GM20000 (cell line): ENCODE measurements at regions not wholly inside any gene's neighbourhood (a gene's known extent, or its start where the extent isn't known, plus 50 kb on each side); places are given as distances from the start of the nearest gene placed in this dataset.

Experiments used
- DNase-seq: peaks from one replicate; pipeline ENCODE4 v3.0.0; 2012; ENCODE audit warnings: low spot score
- TF ChIP-seq, protein P1 (sequence below): IDR thresholded peaks from 2 replicates; pipeline ENCODE4 v1.5.1; 2012; ENCODE audit warnings: mild to moderate bottlenecking, control low read depth; ENCODE audit errors: extremely low read depth, missing control alignments

- TF ChIP-seq, protein P1, sequence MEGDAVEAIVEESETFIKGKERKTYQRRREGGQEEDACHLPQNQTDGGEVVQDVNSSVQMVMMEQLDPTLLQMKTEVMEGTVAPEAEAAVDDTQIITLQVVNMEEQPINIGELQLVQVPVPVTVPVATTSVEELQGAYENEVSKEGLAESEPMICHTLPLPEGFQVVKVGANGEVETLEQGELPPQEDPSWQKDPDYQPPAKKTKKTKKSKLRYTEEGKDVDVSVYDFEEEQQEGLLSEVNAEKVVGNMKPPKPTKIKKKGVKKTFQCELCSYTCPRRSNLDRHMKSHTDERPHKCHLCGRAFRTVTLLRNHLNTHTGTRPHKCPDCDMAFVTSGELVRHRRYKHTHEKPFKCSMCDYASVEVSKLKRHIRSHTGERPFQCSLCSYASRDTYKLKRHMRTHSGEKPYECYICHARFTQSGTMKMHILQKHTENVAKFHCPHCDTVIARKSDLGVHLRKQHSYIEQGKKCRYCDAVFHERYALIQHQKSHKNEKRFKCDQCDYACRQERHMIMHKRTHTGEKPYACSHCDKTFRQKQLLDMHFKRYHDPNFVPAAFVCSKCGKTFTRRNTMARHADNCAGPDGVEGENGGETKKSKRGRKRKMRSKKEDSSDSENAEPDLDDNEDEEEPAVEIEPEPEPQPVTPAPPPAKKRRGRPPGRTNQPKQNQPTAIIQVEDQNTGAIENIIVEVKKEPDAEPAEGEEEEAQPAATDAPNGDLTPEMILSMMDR, result no peak
- no peak for DNase-seq
Measured at GRCh38 chr17:72390675-72391508, 270.1 kb downstream of the SOX9 start.

DNA sequence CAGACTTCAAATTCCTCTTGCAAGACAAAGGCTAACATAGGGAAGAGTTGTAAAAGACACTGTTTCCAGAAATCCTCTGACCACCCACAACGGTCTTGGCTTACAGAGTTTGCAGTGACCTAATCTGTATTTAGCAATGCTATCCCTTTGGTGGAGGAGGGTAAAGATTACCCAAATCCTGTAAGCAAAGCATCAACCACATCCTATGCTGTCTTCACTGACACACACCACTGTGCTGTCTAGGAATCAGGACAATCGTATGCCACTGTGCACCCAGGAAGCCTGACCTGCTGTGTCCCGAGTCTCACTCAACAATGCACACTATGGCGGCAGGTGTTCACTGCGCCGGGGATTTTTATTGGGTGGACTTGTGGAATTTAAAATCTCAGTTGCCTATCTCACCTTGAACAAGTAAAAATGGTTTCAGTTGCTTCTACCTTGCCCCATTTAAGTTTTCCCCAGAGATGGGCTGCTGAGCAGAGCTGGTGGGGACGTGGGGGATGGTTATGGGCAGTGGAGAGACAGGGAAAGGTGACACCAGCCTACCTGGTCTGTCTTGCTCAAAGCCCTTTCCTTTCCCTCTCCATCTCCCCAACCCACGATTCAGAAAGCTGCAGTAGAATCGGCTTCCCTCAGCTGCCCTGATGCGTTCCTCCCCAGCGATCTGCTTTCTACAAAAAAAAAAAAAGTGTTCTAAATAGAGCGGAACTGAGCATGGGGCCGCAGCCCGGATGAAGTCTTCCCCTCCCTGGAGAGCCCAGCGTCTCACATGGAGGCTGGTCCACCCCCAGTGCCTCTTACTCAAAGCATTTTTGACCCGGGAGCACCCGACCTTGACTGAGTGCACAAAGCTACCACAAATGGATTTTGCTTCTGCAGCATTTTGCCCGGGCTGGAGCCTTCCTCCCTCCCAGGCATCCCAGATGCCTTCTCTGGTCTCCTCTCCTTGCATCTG is 271.5 kb downstream of the SOX9 start:
- TF ChIP-seq, protein P1, result no peak
- no peak for DNase-seq

- TF ChIP-seq, protein P1, result no peak
- DNase-seq, result no peak
Measured at GRCh38 chr17:72393553-72393952, 272.7 kb downstream of the SOX9 start.

GRCh38 chr17:72394531-72394930 is 273.7 kb downstream of the SOX9 start:
- DNase-seq, result no peak
- TF ChIP-seq, protein P1, result no peak

DNA sequence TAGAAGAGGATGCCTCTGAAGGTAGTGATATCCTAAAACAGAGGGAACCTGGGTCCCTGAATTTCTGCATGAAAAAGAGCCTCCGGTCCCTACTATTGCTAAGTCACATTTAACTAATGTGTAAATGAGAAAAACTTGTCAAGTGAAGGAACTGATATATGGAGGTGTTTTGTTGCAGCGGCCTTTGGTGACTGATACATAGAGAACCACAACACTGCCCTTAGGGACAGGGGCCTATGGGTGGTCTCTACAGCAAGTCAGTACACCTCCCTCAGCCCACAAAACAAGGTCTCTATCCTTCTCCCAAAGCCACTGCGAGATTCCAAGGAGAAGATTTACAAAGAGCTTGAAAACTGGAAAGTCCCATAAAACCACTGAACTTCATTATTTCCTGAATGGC is 275.3 kb downstream of the SOX9 start:
- DNase-seq, result no peak
- TF ChIP-seq, protein P1, result no peak

DNA sequence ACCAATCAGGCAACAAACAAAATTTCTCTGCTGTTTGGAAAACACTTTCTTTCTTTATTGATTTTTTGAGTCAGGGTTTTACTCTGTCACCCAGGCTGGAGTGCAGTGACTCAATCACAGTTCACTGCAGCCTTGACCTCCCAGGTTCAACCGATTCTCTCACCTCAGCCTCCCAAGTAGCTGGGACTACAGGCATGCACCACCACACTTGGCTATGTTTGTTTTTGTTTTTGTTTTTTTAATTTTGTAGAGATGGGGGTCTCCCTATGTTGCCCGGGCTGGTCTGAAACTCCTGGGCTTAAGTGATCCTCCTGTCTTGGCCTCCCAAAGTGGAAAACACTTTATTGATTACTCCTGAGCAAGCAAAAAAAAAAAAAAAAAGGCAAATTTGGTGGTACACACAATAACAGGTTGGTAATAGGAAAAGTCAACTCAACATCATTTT is 276.4 kb downstream of the SOX9 start:
- TF ChIP-seq, protein P1, result no peak
- DNase-seq, result no peak

GRCh38 chr17:72397687-72398086 is 276.9 kb downstream of the SOX9 start:
- DNase-seq, result no peak
- TF ChIP-seq, protein P1, result no peak
